IPS DF 4.7 (cell line): ENCODE measurements at regions not wholly inside any gene's neighbourhood (a gene's known extent, or its start where the extent isn't known, plus 50 kb on each side); places are given as distances from the start of the nearest gene placed in this dataset.
"Not testable (repeated sequence)": the region's sequence is repeated elsewhere in the genome, so short reads cannot be mapped to it uniquely, and the experiment has no call there.

ENCODE experiments used
- DNase-seq: peaks from one replicate; pipeline ENCODE4 v3.0.0-alpha.2; 2013; ENCODE audit warnings: low spot score; ENCODE audit errors: extremely low read depth

GRCh38 chr17:20840987-20841865, 201.6 kb downstream of the USP22 start:
- DNase-seq = not testable (repeated sequence)

GRCh38 chr17:20842012-20842411, 200.8 kb downstream of the USP22 start:
- DNase-seq = not testable (repeated sequence)

- DNase-seq = not testable (repeated sequence)
Observed at GRCh38 chr17:20843261-20843660, 199.6 kb downstream of the USP22 start.

- DNase-seq = not testable (repeated sequence)
Observed at GRCh38 chr17:20843799-20844553, 198.8 kb downstream of the USP22 start.

- not testable (repeated sequence) for DNase-seq
Observed at GRCh38 chr17:20848869-20849443, 193.9 kb downstream of the USP22 start.

- not testable (repeated sequence) for DNase-seq
Observed at GRCh38 chr17:20851591-20852238, 191.1 kb downstream of the USP22 start.

- DNase-seq = no peak
Observed at GRCh38 chr17:20852239-20852989, 190.4 kb downstream of the USP22 start.

- no peak for DNase-seq
Observed at GRCh38 chr17:20852990-20853370, 189.8 kb downstream of the USP22 start.

- DNase-seq = not testable (repeated sequence)
Observed at GRCh38 chr17:20855910-20856470, 186.8 kb downstream of the USP22 start.

- DNase-seq = not testable (repeated sequence)
Observed at GRCh38 chr17:20866444-20867209, 176.2 kb downstream of the USP22 start.

GRCh38 chr17:20867436-20867937, 175.3 kb downstream of the USP22 start:
- not testable (repeated sequence) for DNase-seq

GRCh38 chr17:20867938-20868661, 174.7 kb downstream of the USP22 start:
- DNase-seq = not testable (repeated sequence)

GRCh38 chr17:20868662-20869007, 174.2 kb downstream of the USP22 start:
- not testable (repeated sequence) for DNase-seq

GRCh38 chr17:20873173-20873572, 169.6 kb downstream of the USP22 start:
- not testable (repeated sequence) for DNase-seq

GRCh38 chr17:20873688-20874328, 169.0 kb downstream of the USP22 start:
- not testable (repeated sequence) for DNase-seq

GRCh38 chr17:20877384-20877783, 165.4 kb downstream of the USP22 start:
- not testable (repeated sequence) for DNase-seq

- DNase-seq = no peak
Observed at GRCh38 chr17:20890338-20890737, 152.5 kb downstream of the USP22 start.

- DNase-seq = not testable (repeated sequence)
Observed at GRCh38 chr17:20895426-20895825, 147.4 kb downstream of the USP22 start.
